GM18867 (cell line): ENCODE measurements at regions not wholly inside any gene's neighbourhood (a gene's known extent, or its start where the extent isn't known, plus 50 kb on each side); places are given as distances from the start of the nearest gene placed in this dataset.
"Not testable (repeated sequence)": the region's sequence is repeated elsewhere in the genome, so short reads cannot be mapped to it uniquely, and the experiment has no call there.

ENCODE experiments used
- ATAC-seq: cut with Tn5 transposase; IDR thresholded peaks from one replicate; pipeline ENCODE4 v1.9.1; 2021; ENCODE audit warnings: mild to moderate bottlenecking, moderate library complexity; ENCODE audit not compliant: unreplicated experiment

DNA sequence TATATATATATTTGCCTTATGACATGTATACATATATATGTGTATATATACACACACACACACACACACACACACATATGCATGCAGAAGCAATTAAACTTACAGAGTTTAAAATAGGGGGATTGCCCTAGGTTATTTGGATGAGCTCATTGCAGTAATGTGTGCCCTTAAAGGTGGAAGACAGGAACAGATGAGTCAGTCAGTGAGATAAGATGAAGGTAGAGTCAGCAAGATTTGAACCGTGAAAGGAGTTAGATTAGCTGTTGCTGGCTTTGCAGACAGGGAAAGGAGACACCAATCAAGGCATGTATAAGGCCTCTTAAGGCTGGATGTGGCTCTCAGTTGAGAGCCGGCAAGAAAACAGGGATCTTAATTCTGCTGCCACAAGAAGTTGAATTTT is 902.4 kb upstream of the RAG2 start:
- ATAC-seq: no peak

DNA sequence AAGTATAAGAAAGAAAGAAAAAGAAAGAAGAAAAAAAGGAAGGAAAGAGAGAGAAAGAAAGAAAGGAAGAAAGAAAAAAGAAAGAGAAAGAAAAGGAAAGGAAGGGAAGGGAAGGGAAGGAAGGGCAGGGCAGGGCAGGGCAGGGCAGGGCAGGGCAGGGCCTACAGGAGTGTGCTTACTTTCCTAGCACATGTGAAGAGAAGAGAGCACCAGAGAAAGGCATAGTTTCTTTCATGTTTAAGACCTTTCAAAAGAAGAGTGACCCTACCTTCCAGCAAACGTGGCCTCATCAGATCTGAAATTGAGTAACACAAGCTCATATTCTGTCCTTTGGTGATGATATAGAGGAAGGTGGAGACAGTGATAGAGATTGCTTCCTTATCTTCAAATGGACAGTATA is 899.3 kb upstream of the RAG2 start:
- no peak for ATAC-seq

DNA sequence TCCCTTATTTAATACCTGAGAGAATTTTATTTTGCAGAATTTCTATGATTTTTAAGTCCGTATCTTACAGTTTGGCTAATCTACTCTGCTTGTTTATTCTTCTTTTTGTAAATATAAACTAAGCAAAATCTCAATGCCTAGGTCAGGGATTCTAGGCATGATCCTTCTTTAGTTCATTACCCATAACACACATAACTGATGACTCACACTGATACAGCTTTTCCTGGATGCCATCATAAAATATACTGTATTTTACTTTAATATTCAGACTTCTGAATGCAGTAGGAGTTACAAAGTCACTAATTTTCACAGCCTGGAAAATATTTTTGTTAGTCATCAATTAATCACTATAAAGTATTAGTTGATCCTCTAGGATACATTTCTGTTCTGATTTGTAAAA is 898.2 kb upstream of the RAG2 start:
- no peak for ATAC-seq

DNA sequence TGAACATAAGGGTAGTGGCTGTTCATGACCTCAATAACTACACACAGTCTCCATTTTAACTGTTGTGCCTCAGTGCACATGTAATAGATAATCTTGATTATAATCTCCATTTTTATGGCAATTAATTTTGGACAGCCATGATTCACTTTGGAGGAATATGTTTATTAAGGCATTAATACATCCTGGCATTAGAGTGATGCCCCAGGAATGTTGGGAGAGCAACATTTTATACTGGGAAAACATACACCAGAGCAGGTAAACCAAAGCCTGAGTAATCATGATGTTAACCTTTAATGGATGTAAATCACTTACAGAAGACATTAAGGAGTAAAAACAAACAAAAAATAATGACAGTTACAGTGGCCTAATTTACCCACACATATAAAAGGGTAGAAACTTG is 886.3 kb upstream of the RAG2 start:
- ATAC-seq: no peak

DNA sequence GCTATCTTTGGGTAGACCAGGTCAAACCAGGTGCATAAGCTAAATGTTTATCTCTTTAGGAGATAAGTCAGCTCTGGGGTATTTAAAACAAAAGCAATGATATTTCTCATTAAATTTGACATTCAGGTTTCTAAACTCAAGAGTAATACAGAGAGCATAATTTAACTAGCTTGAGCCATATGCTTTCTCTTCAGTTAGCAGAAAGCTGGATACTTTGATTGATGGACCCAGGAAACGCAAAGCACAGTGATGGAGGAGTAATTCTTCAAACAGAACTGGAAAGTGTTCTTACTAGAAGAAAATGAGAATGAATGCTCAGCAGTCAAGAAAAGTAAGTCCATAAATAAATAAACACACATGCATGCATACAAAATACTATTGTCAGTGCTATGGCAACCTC is 885.7 kb upstream of the RAG2 start:
- ATAC-seq: no peak

DNA sequence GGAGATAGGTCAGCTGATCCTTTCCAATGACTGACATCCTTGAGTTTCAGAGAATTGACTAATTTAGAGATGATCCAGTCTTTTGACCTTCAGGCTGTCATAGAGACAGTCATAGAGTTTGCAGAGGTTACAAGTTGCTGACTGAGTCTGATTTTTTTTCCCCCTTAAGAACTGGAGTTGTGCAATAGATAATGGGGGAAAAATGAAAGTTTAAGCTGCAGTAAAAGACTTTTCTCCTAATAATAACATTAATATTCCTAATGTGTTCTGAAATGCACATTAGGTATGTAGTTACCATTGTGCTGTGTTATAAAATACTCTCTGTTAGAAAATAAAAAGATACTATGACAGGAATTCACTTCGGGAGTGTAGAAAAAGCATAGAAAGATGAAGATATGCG is 876.9 kb upstream of the RAG2 start:
- no peak for ATAC-seq

DNA sequence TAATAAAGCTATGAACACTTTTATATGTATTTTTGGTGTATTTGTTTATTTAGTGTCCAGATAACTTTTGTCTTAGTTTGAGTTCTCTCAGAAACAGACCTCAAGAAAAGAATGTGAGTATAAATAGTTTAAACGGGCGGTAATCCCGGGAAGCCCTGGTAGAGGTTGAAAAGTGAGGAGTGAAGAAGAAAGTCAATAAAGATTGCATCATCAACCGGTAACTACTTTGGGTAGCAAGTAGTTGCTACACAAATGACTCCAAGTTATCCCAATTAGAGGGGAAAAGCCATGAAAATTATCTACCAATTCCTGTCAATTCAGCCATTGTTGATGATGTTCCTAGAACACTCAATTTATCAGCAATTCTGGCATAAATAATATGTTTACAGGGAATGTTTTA is 870.3 kb upstream of the RAG2 start:
- ATAC-seq: no peak

DNA sequence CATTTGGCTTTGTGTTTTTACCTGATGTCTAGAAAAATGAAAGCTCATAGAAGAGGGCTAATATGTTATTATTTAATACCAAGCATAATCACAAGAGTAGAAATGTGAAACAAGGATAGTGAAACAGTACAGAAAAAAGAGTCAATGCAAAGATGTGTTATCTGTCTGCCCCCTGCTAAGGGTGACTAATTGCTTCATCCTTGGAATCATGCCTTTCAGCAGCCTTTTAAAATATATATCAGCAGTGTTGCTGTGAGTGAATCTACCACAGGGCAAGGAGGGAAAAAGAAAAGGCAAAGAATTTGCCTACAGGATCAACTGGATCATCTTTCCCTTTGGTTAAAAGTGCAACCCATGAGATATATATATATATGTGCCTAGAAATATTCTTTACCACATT is 867.2 kb upstream of the RAG2 start:
- ATAC-seq: no peak

DNA sequence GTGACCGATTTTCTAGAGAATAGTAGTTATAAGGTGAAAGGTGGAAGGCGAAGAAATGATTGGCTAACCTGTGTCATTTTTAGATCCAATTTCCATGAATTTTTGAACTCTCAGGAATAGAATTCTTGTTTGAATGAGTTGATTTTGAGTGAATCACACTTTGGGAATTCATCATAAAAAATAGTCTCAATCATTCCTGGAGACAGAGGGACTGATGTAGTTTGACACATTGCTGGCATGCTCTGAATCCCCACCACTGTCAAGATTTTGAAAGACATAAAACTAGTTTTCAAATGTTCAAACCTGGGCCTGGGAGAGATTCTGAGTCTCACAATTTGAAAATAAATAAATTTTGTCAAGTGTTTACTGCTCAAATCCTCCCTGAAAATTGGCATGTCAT is 861.4 kb upstream of the RAG2 start:
- ATAC-seq: no peak

DNA sequence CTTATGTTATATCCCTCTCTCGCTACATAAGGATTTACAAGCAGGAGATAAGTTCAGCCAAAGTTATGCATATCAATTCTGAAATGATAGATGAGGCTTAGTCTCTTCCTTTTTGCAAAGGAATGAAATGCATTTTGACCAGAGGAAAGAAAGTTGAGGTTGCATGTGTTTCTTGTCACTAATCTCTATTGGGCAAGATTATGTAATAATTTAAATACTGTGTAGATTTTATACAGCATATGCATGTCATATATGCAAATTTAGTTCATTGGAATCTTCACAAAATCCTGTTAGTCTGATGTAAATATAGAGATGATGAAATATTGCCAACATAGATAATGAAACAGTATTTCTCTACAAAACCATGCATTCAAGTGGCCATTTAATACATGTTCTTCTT is 858.7 kb upstream of the RAG2 start:
- no peak for ATAC-seq

DNA sequence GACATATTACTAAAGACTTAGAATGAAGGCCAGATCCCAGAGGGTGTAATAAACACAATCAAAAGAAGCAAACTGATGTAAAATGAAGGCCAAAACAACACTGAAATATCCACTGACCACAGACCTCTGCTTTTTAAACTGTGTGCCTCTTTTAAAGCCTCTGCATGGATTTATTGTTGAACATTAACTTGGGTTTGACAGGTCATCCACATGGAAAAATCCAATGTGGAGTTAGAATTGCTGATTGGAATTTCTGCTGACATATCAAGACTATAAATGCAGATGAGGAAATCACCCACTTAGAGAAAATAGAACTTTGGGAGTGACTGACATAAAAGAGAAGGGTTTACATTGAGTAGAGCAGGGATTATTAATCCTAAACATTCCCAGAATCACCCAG is 853.9 kb upstream of the RAG2 start:
- ATAC-seq: no peak

DNA sequence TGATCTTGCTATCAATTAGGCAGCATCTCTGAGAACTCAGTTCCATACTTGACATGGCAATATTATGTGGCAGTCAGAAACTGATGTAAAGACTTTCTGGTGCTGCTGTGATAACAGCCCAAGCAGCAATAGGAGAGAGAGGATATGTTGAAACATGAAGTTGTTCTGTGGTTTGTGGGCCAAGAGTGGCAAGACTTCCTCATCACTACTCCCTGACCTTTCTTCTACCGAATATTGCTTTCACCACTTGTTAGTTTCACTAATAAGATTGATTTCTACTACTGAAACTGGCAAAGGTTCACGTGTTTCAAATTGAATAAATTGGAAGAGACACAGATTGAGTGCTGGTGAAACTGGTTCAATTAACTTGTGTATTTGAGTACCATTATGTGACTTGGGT is 852.6 kb upstream of the RAG2 start:
- ATAC-seq: peak; percentile 98

DNA sequence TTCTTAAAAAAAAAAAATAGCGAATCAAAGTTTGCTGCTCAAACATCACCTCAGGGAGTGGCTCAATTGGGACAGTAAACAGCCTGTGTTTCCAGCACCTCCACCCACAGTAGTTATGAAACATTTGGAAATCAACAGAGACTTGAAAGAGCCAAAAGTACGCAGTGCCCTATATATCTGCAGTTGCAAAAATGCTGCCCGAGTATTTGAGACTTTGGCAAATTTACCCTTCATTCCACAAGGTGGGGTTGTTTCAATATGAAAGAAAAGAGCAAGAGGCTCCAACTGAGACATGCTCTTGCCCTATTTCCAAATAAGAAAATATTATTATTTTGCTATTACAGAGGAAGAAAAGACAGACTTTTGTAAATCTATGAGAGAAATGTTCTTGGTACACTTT is 851.1 kb upstream of the RAG2 start:
- ATAC-seq: peak; percentile 45

DNA sequence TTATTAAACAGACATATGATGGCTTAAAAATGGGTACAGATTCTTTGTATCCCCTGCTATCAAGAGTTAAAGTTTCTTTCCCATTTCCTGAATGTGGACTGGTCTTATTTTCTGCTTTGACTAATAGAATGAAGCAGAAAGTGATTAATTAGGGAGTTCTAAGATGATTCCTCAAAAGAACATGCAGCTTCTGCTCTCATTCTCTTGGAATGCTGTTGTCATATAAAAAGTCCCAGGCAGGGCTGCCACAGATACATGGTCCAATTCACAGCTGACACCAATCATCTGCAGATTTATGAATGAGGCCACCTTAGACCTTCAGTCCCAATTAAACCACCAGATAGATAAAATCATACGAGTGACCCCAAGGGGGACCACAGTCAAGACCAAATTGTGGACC is 844.5 kb upstream of the RAG2 start:
- ATAC-seq: no peak

DNA sequence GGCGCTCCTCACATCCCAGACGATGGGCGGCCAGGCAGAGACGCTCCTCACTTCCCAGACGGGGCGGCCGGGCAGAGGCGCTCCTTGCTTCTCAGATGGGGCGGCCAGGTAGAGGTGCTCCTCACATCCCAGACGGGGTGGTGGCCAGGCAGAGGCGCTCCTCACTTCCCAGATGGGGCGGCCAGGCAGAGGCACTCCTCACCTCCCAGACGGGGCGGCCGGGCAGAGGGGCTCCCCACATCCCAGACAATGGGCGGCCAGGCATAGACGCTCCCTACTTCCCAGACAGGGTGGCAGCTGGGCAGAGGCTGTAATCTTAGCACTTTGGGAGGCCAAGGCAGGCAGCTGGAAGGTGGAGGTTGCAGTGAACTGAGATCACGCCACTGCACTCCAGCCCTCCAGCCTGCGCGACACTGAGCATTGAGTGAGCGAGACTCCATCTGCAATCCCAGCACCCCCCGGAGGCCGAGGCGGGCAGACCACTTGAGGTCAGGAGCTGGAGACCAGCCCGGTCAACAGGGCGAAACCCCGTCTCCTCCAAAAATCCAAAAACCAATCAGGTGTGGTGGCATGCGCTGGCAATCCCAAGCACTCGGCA is 833.7 kb upstream of the RAG2 start:
- not testable (repeated sequence) for ATAC-seq

DNA sequence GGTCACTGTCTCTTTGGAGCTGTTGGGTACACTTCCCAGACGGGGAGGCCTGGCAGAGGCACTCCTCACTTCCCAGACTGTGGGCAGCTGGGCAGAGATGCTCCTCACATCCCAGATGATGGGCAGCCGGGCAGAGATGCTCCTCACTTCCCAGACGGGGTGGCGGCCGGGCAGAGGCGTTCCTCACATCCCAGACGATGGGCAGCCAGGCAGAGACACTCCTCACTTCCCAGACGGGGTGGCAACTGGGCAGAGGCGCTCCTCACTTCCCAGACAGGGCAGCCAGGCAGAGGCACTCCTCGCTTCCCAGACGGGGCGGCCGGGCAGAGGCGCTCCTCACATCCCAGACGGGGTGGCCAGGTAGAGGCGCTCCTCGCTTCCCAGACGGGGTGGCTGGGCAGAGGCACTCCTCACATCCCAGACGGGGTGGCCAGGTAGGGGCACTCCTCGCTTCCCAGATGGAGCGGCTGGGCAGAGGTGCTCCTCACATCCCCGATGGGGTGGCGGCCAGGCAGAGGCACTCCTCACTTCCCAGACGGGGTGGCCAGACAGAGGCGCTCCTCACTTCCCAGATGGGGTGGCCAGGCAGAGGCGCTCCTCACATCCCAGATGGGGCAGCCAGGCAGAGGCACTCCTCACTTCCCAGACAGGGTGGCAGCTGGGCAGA is 833.1 kb upstream of the RAG2 start:
- not testable (repeated sequence) for ATAC-seq

DNA sequence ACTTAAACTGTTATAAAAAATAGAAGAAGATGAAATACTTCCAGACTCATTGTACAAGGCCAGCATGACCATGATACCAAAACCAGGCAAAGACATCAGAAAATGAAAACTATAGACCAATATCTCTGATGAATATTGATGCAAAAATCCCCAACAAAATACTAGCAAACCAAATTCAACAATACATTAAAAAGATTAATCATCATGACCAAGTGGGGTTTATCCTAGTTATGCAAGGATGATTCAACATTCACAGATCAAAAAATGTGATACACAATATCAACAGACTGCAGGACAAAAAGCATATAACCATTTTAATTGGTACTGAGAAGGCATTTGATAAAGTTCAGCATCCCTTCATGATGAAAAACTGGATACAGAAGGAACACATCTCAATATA is 824.5 kb upstream of the RAG2 start:
- no peak for ATAC-seq

DNA sequence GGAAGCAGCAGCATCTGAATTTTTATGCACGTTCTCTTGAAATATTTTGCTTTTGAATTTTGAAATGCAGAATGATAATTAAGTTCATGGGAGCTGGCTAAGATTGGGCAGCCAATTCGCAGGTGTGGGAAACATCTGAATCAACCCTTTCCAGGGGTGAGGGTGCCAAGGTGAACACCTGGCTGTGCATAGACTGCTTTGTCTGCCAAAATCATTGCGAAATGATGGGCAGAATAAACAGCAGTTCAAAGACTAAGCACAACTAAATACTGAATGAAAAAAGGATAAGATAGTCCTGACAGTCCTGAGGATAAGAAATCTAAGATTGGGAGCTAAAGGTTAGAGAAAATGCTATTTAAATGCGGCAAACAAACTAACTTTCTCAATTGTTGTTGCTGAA is 813.3 kb upstream of the RAG2 start:
- no peak for ATAC-seq

DNA sequence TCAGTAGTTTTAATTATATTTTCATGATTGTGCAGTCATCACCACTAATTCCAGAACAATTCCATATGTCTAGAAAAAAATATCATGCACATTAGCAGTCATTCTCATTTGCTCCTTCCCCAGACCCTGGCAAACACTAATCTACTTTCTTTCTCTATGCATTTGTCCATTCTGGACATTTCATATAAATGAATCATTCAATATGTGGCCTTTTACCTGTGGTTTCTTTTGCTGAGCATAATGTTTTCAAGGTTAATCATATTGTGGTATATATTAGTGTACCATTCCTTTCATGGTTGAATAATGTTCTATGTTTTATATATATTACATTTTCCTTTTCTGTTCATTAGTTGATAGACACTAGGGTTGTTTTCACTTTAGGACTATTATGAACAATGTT is 811.1 kb upstream of the RAG2 start:
- no peak for ATAC-seq

DNA sequence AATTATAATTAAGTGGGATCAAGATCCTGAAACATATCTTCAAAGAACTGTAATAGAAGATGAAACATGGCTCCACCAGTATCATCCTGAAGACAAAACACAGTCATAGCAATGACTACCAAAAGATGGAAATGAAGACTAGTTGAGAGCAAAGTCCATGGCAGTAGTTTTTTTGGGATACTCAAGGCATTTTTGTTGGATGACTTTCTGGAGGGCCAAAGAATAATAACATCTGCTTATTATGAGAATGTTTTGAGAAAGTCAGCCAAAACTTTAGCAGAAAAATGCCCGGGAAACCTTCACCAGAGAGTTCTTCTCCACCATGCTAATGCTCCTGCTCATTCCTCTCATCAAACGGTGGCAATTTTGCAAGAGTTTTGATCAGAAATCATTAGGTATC is 809.4 kb upstream of the RAG2 start:
- no peak for ATAC-seq

DNA sequence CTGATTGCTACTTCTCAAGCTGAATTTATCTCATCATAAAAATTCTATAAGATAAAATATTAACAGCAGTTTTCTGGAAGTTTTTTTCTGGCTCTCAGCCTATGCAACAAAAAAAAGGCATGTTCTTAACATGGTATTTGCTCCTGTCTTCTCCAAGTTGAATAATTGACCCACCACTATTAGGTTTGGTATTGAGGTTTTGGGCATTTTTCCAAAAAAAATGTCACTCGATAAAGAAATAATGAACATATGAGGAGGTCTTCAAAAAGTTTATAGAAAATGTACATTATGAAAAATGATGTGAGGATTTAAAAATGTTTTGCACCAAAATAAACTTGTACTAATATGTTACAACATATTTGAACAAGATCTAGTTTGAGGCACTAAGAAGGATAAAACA is 808.6 kb upstream of the RAG2 start:
- no peak for ATAC-seq

DNA sequence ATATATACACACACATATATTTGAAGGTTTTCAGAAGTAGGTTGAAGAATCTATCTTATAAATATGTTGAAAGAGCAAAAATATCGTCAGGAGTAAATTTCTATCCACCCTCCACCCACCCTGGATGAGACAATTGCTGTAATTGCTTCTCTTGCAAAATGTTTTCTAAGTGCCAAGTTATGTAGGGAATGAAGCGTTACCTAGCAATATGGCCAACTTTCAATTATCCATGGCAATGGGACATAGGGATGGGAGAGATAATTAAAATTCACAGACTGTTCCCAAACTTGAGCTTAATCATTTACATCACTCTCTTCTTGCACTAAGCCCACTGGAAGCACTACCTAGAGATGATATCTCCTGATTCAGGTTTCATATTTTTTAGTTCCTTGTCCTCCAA is 806.2 kb upstream of the RAG2 start:
- no peak for ATAC-seq

DNA sequence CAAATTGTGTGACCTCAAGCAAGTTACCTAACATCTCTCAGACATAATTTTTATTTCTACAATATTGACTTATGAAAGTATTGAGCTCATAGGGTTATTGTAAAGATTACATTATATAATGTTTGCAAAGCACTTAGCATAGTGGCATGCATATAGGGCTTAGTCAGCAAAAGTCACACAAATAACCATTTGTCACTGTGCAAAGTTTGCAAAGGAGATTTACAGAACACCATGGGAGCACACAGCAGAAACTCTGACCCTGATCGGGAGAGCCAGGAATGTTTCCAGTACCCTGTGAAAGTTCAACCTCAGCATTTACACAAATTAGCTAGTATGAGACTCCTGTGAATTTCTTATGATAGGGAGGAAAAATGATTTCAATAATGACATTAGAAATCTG is 804.6 kb upstream of the RAG2 start:
- no peak for ATAC-seq
